Right ventricle myocardium superior (tissue), 1 donor: ENCODE measurements at regions not wholly inside any gene's neighbourhood (a gene's known extent, or its start where the extent isn't known, plus 50 kb on each side); places are given as distances from the start of the nearest gene placed in this dataset.
"Not testable (repeated sequence)": the region's sequence is repeated elsewhere in the genome, so short reads cannot be mapped to it uniquely, and the experiment has no call there.

ENCODE experiments used
- ATAC-seq: fragments of 200-7000 bp; cut with Tn5 transposase; one replicate; pipeline ENCODE4 v1.9.1; 2020; ENCODE audit warnings: mild to moderate bottlenecking; ENCODE audit not compliant: poor library complexity
- DNase-seq: peaks from one replicate; pipeline ENCODE4 v3.0.0-alpha.2; 2020
- intact Hi-C: fragments of 100-400 bp; cut with DNase I; formaldehyde crosslinking; loops from one replicate; pipeline ENCODE4 v1.11.2; 2022
- donor health status: DM: no; HTN: yes; CAD: no; lungs with severe emphysema.

DNA sequence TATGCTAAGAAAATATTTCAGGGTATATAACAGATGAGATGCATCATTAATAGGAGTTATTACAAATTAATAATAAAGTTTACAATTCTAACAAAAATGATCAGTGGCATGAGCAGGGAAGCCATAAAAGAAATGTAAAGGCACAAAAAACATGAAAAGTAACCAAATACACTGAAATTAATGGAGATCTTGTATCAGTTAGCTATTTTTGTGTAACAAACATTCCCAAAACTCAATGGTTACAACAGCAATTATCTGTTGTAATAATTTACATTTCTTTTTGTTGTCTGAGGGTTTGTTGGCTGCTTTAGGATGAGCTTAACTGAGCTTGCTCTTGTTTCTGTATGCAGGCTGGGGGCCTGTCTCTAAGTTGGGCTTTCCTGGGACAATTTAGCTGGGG lies 104.3 kb upstream of the AHI1 start:
- DNase-seq (no peak), ATAC-seq (no peak)
- intact Hi-C loops: no loop called here

DNA sequence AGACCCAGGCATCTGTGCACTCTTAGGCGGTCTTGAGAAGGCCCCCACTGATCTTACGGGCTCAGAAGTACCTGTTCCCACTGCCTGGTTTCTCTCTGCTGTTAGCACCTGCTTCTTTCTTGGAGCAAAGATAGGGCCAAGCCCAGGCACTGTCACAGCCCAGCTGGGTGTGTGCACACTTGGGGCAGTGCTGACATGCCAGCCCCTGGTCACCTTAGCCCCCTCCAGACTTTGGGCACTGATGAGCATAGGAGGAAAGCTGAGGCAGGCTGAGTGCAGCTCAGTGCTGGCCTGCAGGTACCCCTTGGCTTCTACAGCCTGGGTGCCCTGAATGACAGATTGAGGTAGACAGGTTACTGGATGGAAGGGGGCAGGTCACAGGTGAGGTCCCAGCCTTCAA lies 105.7 kb upstream of the AHI1 start:
- intact Hi-C loops: no loop called here
- ATAC-seq (no peak), DNase-seq (no peak)

DNA sequence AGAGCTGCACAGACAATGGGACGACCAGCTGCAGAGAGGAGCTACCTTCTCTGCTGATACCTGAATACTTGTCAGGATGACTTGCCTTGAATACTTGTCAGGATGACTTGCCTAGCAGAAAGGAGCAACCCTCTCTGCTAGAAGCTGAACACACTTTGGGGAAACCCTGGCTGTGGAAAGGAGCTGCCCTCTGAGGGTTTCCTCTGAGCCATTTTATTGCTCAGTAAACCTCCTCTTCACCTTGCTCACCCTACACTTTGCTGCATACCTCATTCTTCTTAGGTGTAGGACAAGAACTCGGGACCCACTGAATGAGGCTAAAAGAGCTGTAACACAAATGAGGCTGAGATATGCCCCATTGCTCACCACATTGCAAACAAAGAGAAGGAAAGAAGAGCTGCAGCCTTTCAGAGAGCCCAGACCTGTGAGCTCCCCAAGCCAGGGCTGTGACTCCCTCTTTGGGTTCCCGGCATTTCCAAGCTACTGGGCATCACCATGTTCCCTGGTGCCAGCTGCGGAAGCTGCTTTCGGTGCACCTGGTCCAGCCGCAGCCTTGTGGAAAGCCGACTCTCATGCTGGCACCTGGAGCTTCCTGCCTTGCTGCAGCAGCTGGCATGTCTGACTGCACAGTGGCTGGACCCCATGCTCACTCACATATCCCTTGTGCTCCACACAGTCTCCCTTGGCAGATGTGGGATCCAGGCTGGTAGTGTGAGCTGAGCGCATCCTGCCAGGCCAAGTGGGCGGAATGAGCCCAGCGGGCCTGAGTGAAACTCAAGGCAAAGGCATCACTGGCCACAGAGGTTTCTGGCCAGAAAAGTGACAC lies 106.7 kb upstream of the AHI1 start:
- ATAC-seq: no peak
- no peak for DNase-seq
- intact Hi-C loops: no loop called here

GRCh38 chr6:135605278-135605790 lies 107.8 kb upstream of the AHI1 start:
- intact Hi-C loops: no loop called here
- DNase-seq: no peak
- no peak for ATAC-seq

- no peak for DNase-seq
- intact Hi-C loops: no loop called here
- no peak for ATAC-seq
These were observed 108.9 kb upstream of the AHI1 start for GRCh38 chr6:135606392-135606791.

- intact Hi-C loops: no loop called here
These were observed 110.5 kb upstream of the AHI1 start for GRCh38 chr6:135608031-135608430.

DNA sequence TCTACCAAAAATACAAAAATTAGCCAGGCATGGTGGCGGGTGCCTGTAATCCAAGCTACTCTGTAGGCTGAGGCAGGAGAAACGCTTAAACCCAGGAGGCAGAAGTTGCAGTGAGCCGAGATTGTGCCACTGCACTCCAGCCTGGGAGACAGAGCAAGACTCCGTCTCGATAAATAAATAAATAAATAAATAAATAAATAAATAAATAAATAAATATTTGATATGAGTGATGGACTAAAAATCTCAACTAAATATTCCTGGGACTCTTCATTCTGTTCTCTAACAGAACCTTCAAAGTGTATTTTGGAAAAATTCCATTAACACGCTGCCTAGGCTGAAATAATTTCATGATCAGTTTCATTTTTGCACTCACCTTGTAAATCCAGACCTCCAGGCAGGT lies 112.7 kb upstream of the AHI1 start:
- intact Hi-C loops, ATAC-seq, DNase-seq: not testable (repeated sequence)

More at GRCh38 chr6:135608031-135608430, 110.5 kb upstream of the AHI1 start:
- ATAC-seq (no peak), DNase-seq (no peak)

- ATAC-seq: no peak
- intact Hi-C loops: no loop called here
- DNase-seq: no peak
These were observed 119.1 kb upstream of the AHI1 start for GRCh38 chr6:135616655-135617054.

DNA sequence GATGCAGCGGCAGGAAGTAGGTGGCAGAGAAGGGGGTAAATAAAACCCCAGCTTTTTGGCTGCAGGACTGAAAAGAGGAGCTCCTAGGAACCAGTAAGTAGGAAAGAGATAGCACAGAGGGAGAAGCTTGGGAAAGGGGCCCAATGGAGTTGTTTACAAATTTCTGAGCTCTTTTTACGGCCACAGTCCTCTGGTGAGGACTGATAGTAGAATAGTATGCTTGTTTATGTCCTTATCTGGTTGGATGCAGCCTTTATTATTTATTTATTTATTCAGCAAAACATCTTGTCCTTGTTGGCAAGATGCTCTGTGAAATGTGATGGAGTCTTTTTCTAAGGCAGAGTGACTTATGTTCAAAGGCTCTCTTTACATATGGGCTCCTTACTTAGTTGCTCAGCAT lies 119.7 kb upstream of the AHI1 start:
- intact Hi-C loops: no loop called here
- ATAC-seq (no peak), DNase-seq (no peak)

DNA sequence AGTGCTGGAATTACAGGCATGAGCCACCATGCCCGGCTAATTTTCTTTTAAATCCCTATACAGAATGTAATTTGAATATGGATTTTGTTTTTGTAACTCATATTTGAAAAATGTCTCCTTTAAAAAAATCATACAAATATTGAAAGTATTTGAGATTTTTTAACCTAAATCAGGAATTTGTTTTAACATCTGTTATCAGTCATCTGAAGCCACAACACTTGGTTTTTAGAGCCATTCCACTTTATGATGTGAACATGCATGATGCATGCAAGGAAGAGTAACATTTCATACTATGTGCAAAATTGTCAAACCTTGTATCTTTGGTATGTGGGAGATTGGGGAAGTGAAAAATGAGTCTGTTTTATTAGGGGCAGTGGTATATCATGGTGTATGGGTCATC lies 124.5 kb upstream of the AHI1 start:
- ATAC-seq: no peak
- intact Hi-C loops: no loop called here
- no peak for DNase-seq

- no peak for DNase-seq
- intact Hi-C loops: no loop called here
These were observed 126.4 kb upstream of the AHI1 start for GRCh38 chr6:135623979-135624378.

GRCh38 chr6:135624402-135625295 lies 127.1 kb upstream of the AHI1 start:
- DNase-seq (no peak), ATAC-seq (no peak)
- intact Hi-C loops: no loop called here

More at GRCh38 chr6:135623979-135624378, 126.4 kb upstream of the AHI1 start:
- no peak for ATAC-seq

- ATAC-seq, intact Hi-C loops, DNase-seq: not testable (repeated sequence)
These were observed 128.5 kb upstream of the AHI1 start for GRCh38 chr6:135626001-135626400.

DNA sequence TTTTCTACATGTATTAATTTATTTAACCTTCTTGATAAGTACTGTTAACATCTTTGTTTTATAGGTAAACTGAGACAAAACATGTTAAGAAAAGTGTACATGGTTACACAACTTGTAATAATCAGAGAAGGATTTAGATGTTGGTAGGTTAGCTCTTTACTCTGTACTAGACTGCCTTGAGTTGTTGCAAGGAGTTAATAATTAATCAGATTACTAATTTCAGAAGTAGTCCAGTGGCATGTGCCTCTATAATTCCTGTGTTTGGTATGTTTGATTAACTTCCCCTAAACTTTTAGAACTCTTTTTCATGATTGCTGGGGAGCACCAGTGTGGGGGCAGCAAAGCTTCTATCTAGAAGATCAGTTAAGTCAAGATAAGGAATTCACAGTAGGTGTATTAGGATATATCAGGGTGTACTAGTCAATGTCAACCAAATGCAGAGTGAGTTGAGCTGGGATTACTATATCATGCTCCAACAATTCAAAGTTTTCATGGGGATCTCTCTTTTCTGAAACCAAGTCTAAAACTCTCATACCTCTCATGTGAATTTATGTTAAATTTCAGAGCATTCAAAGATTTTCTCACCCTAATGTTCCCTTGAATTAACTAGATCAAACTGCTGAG lies 129.7 kb upstream of the AHI1 start:
- intact Hi-C loops: no loop called here
- DNase-seq (no peak), ATAC-seq (no peak)

- ATAC-seq (no peak), DNase-seq (no peak)
These were observed 133.3 kb upstream of the AHI1 start for GRCh38 chr6:135630789-135631376.

GRCh38 chr6:135631821-135632220 lies 134.3 kb upstream of the AHI1 start:
- no peak for DNase-seq
- intact Hi-C loops: no loop called here
- ATAC-seq: no peak

More at GRCh38 chr6:135630789-135631376, 133.3 kb upstream of the AHI1 start:
- intact Hi-C loops: no loop called here

DNA sequence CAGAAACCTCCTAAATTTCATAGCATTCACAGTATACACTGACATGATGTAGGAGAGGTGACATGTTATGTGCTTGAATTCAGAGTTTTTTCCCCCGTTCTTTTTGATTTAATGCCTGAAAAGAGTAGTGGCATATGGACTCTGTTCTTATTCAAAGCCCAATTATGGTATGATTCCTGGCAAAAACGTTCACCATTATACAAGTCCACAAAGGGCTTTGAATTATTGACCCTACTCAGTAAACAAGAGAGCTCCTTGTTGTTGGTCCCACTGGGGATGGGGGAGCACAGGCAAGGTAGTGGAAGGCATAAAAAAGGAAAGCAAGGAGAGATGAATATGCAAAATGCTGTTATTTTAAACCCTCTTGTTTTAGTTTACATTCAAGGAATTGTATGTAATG lies 136.0 kb upstream of the AHI1 start:
- DNase-seq (no peak), ATAC-seq (no peak)
- intact Hi-C loops: no loop called here

- ATAC-seq: no peak
- DNase-seq: no peak
- intact Hi-C loops: no loop called here
These were observed 140.2 kb upstream of the AHI1 start for GRCh38 chr6:135637701-135638100.

DNA sequence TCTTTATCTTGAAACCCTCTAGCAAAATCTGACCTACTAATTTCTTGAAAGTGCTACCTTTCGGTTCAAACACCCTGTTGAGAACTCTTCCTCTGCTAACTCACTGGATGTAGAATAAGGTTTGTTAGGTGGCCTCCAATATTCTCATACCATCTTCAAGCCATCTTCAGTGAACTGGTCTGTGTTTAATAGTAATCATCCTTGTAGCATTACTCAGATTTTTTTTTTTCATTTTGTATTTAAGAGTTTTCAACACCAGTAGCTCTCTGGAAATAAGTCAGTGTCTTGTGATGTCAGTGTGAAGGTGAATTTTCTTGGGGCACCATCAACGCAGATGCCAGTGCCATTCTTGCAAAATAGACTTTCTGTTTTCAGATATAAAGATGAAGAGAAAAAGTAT lies 140.6 kb upstream of the AHI1 start:
- ATAC-seq (no peak), DNase-seq (no peak)
- intact Hi-C loops: no loop called here
